Right lobe of liver (tissue), 4 donors: ENCODE measurements at regions not wholly inside any gene's neighbourhood (a gene's known extent, or its start where the extent isn't known, plus 50 kb on each side); places are given as distances from the start of the nearest gene placed in this dataset.

Experiments used
- CTCF ChIP-seq, 4 donors: fragments of 200-600 bp in 3 of 4; fragments of 450-650 bp in 1 of 4; IDR thresholded peaks; one replicate each; pipeline versions ENCODE4 v1.5.1 to v1.8.0; 2016 to 2022; ENCODE audit warnings: antibody characterized with exemption in 4 of 4, mild to moderate bottlenecking in 2 of 4
- POLR2A ChIP-seq: fragments of 450-650 bp; IDR thresholded peaks from one replicate; pipeline ENCODE4 v1.6.1; 2017; ENCODE audit warnings: antibody characterized with exemption, mild to moderate bottlenecking
- donor health status: DM: no; HTN: no; CAD: no.
- donor health status: DM: no; HTN: no; CAD: no.
- donor health status: DM: no; HTN: yes; CAD: no.

- no peak for TF ChIP-seq CTCF (IDR thresholded peaks at IDR 0.05)
- no peak for TF ChIP-seq POLR2A
Measured at GRCh38 chr4:17250591-17250990, 261.3 kb downstream of the QDPR start.
